HEK293T (cell line): ENCODE measurements at regions not wholly inside any gene's neighbourhood (a gene's known extent, or its start where the extent isn't known, plus 50 kb on each side); places are given as distances from the start of the nearest gene placed in this dataset.

Experiments used
- ARNT ChIP-seq: fragments of 450-650 bp; IDR thresholded peaks from 2 replicates; pipeline ENCODE4 v1.6.1; 2017; ENCODE audit warnings: mild to moderate bottlenecking
- BHLHE40 ChIP-seq: fragments of 450-650 bp; IDR thresholded peaks from 2 replicates; pipeline ENCODE4 v1.6.1; 2016; ENCODE audit warnings: mild to moderate bottlenecking, moderate library complexity, borderline replicate concordance
- CTBP1 ChIP-seq: fragments of 450-650 bp; IDR thresholded peaks from 2 replicates; pipeline ENCODE4 v1.6.1; 2016; ENCODE audit warnings: borderline replicate concordance
- ELF4 ChIP-seq: fragments of 450-650 bp; IDR thresholded peaks from 2 replicates; pipeline ENCODE4 v1.6.1; 2017; ENCODE audit warnings: antibody characterized with exemption
- FOXA1 ChIP-seq: fragments of 450-650 bp; IDR thresholded peaks from 2 replicates; pipeline ENCODE4 v1.6.1; 2016; ENCODE audit warnings: mild to moderate bottlenecking
- FOXM1 ChIP-seq: fragments of 450-650 bp; IDR thresholded peaks from 2 replicates; pipeline ENCODE4 v1.6.1; 2017; ENCODE audit warnings: mild to moderate bottlenecking, borderline replicate concordance
- L3MBTL2 ChIP-seq: fragments of 450-650 bp; conservative IDR thresholded peaks from 2 replicates; pipeline ENCODE4 v1.6.1; 2016; ENCODE audit warnings: mild to moderate bottlenecking
- NFRKB ChIP-seq: fragments of 450-650 bp; IDR thresholded peaks from 2 replicates; pipeline ENCODE4 v1.6.1; 2016; ENCODE audit warnings: mild to moderate bottlenecking, moderate library complexity
- PKNOX1 ChIP-seq: fragments of 450-650 bp; IDR thresholded peaks from 2 replicates; pipeline ENCODE4 v1.6.1; 2016
- SP1 ChIP-seq: fragments of 450-650 bp; IDR thresholded peaks from 2 replicates; pipeline ENCODE4 v1.6.1; 2017
- SUZ12 ChIP-seq: fragments of 450-650 bp; IDR thresholded peaks from 2 replicates; pipeline ENCODE4 v1.6.1; 2016; ENCODE audit warnings: mild to moderate bottlenecking
- TARDBP ChIP-seq: fragments of 450-650 bp; IDR thresholded peaks from 2 replicates; pipeline ENCODE4 v1.6.1; 2016

- TF ChIP-seq BHLHE40 (no peak), SP1 (no peak), ARNT (no peak), PKNOX1 (no peak), TARDBP (no peak), NFRKB (no peak), FOXM1 (no peak), SUZ12 (no peak), ELF4 (no peak), L3MBTL2 (no peak), CTBP1 (no peak), FOXA1 (no peak)
These were observed 58.6 kb upstream of the MANEA start for GRCh38 chr6:95518630-95519227.
